ENCODE measurements at regions not wholly inside any gene's neighbourhood (a gene's known extent, or its start where the extent isn't known, plus 50 kb on each side); places are given as distances from the start of the nearest gene placed in this dataset.

- no peak for TF ChIP-seq POLR2A (IDR thresholded peaks at IDR 0.05)
- no peak for TF ChIP-seq CTCF (IDR thresholded peaks at IDR 0.05)
Measured at GRCh38 chr5:111672099-111672498, 84.9 kb downstream of the NREP start.
